GM21360 (cell line): ENCODE measurements at regions not wholly inside any gene's neighbourhood (a gene's known extent, or its start where the extent isn't known, plus 50 kb on each side); places are given as distances from the start of the nearest gene placed in this dataset.

Source experiments
- ATAC-seq: cut with Tn5 transposase; IDR thresholded peaks from one replicate; pipeline ENCODE4 v1.9.1; 2021; ENCODE audit warnings: mild to moderate bottlenecking, moderate library complexity; ENCODE audit not compliant: unreplicated experiment

DNA sequence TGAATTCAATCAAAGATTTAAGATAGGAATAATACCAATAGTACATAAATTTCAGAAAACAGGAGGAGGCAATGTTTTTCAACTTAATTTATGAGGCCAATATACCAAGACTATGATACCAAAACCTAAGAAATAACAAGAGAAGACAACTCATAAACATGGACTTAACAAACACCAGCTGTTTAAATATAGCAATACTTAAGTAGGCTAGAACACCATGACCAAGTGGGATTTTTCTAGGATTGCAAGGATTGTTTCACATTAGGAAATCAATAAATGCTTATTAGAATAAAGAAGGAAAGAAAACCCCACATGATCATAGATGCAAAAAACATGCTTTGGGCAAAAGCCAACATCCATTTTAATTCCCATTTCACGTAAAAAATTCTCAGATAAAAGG is 355.1 kb downstream of the EPM2A start:
- ATAC-seq, result no peak

DNA sequence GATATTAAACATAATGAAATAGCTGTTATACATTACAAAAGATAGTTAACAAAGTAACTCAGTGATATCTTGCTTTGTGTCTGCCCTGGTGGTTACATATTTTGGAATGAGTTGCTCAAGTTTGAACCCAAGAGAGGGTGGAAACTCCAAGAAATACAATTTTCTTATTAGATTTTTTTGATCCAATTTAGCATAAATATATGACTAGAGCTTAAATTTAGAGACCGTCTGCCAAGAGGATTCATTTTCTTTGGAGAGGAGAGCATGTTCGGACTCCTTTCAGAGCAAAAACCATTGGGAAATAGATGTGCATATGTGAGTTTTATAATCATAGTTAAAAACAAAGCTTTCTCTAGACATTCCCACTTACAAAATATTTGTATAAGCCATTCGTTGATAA is 353.4 kb downstream of the EPM2A start:
- no peak for ATAC-seq

DNA sequence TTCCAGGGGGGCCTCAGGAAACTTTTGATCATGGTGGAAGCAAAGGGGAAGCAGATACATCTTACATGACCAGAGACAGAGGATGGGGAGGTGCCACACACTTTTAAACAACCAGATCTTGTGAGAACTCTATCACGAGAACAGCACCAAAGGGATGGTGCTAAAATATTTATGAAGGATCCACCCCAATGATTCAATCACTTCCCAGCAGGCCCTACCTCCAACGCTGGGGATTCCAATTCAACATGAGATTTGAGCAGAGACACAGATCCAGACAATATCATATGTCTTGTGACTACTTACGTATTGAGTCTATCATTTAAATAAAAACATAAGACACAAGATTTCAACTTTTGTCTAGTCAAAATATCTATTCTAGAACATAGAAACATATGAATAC is 351.9 kb downstream of the EPM2A start:
- ATAC-seq, result no peak

DNA sequence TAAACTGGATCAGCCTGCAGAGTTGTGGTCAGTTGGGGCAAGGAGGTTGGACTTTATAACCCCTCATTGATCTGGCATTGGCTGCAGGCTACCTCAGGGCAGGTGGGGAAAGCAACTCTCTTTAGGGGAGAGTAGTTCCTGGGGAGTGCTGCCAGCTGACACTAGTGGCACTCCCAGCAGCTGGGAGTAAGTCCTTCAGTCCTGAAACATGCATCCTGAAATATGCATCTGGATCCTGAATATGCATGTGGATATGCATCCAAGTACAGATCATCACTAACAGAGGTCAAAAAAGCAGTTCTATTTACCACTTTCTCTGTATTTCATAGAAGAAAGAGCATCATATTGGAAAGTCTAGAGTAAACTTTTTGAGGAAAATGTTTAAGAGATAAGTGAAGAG is 350.8 kb downstream of the EPM2A start:
- no peak for ATAC-seq

DNA sequence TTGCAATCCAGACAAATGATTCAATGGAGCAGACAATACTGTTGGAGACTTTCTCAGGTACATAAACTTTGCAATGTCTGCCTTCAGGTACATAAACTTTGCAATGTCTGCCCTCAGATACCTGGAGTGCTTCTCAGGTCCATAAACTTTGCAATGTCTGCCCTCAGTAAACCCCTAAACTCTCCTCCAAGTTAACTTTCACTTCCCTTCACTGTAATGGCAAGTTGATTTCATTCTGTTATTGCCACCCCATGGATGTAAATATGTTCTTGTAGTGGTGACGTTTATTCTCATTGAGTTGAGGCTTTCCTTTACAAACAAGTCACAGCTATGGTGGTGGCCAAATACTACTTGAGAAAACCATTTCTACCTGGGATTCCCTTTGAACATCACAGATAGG is 338.8 kb downstream of the EPM2A start:
- ATAC-seq, result no peak

DNA sequence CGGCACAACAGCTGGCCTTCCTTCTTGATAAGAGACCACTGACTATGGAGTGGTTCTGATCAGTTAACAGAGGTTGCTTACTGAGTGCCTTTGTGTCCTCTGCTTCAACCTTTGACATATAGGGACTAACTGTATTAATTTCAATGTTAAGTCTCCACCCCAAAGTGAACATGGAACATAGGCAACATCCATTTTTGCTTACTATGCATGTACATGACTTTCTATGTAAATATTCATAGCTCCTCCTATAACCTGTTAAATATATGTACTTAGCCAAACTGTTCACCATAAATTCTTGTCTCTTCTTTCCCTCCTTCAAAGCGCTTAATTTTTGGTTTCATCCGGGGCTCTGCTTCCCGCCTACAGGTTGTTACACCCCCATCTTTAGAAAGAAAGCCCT is 334.8 kb downstream of the EPM2A start:
- ATAC-seq, result no peak

DNA sequence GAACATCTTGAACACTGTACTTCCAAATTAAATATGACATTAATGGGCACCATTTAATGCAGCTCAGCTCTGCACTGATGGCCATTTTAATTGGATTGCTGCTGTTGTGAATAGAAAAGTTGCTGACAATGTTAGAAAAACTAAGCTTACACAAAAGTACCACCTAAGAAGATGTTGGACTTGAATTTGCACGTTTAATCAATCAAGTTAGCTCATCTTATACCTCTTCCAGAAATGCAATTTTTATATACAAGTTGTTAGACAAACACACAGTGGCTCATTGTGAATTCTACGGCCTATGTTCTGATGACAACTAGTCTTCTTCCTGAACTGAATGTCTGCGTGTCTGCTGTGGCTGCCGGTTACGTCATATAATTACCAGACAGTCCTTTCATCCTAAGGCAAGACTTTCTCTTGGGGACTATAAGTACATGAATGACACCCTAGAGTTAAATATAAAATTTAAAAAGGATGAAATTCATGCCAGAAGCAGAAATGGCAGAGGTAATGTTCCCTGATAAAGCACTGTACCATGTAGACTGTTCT is 330.2 kb downstream of the EPM2A start:
- ATAC-seq, result no peak

DNA sequence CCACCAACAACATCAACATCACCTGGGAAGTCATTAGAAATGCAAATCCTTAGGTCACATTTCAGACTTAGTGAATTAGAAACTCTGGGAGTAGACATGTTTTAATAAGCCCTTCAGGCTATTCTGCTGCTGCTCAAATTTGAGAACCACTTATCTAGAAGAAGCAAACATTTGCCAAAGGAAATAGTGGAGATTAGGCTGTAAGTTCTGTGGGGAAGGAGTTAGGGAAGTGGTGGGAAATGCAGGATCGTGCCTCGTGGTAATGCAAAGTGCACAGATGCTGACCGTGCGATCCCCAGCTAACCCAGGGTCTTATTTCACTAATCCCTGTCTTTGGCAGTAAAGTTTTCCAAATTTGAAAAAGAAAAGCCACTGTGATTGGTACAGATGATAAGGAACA is 328.5 kb downstream of the EPM2A start:
- ATAC-seq, result no peak

DNA sequence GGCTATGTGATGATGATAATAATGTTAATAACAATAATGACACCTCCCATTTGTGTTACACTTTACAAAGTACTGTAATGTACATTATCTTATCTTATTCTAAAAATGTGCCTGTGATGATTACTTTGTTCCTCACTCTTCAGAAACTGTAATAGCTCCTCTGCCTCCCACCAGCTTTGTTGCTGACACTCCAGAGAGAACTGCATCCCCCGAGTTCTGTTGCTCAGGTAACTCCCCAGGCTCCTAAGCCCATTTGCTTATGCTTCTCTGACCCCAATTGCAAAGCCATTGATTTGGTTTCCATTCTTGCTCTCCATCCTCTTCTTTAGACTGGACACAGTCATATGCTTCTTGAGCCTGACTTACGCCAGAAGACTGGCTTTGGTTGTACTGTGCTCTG is 319.7 kb downstream of the EPM2A start:
- no peak for ATAC-seq

DNA sequence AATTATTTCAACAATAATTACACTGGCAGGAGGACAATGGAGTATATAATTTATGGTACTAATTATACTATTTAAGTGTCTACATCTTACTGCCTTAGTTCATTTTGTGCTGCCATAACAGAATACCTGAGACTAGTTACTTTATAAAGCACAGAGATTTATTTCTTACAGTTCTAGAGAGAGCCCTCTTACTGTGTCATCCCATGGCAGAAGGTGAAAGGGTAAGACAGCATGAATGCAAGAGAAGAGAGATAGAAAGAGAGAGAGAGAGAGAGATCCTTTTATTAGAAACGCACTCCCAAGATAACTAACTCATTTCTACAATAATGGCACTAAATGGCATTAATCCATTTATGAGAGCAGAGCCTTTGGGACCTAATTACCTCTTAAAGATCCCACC is 314.7 kb downstream of the EPM2A start:
- no peak for ATAC-seq

DNA sequence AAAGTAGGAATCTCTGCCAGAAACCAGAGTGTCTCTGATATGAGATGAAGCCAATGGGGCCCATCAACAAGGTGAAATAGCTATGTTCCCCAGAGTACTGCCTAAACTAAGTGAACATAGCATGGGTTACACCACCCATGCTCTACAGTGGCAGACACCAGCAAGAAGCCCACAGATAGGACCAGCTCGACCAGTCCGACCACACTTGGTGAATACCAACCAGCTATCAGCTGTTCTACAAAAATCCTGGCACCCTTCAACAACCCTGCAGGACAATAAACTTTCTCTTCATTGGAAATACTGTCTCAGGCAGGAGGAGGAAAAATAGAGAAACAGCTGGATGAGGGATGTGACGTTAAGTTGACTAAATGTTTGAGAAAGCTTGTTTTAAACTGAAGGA is 311.4 kb downstream of the EPM2A start:
- ATAC-seq, result no peak

DNA sequence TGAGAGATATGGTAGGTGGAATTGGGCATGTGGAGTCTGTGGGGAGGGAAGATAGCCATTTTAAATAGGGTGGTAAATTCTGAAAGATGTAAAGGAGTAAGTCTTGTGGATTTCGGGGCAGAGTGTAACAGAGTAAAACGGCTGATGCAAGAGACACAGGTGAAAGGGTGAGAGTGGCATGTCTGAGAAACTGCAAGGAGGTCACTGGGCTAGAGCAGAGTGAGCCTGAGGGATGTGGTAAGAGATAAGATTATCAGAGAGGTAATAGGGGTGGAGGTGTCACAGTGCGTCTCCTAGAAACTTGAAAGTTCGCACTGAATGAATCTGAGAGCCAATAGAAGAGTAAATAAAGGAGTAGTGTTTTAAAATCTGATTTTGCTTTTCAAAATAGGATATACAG is 308.1 kb downstream of the EPM2A start:
- no peak for ATAC-seq

DNA sequence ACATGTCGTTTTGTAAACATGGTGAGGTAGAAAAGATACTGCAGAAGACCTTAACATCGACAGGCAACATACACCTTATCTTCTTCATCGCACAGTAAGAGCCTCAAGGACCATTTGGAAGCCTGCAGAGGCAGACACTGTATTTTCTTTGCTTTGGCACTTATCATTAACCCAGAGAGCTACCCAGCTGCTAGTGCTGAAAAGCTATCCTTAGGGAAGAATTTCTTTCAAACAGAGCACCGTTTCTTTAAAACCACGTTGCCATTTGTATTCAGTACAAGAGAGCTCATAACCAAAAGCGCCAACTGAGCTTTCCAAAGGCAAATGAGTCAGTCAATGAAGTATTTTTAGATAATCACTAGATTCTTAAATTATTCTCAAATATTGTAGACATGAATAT is 306.6 kb downstream of the EPM2A start:
- ATAC-seq, result no peak

DNA sequence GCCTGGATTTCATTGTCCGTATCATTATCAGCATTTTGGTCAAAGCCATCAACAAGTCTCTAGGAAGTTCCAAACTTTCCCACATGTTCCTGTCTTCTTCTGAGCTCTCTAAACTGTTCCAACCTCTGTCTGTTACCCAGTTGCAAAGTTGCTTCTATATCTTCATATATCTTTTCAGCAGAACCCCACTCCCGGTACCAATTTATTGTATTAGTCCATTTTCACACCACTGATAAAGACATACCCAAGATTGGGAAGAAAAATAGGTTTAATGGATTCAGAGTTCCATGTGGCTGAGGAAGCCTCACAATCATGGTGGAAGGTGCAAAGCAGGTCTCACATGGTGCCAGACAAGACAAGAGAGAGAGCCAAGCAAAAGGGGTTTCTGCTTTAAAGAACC is 293.2 kb downstream of the EPM2A start:
- no peak for ATAC-seq

DNA sequence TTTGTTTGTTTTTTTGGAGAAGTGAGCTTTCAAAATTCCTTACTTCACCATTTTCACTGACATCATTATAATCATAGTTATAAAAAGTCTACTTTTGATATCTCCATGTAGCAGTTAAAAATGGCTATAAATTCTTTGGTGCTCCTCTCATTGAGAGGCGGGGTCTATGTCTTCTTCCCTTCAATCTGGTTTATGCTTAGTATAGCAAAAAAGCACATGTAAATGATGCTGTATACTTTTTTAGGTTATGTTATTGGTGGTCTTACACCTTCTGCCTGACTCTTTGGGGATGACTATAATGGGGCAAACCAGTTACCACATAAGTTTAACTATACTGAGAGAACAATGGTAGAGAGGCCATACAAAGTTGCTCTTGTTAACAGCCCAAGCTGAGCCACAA is 289.6 kb downstream of the EPM2A start:
- ATAC-seq, result no peak

DNA sequence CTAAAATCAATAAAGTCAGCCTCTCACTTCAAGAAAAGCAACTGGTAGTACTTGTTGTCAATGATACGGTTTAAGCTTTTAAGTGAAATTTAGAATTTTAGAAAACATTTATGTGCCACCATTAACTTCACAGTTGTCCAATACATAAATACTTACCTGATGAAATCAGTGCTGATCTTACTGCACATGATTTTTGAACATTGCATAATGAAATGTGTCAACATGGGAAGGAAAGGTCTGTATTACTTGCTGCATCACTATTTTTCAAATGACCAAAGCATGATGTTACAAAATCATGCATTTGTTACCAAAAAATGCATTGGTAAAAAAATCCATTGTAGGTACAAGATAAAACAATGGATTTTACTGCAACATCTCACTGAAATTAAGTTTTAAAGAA is 284.3 kb downstream of the EPM2A start:
- ATAC-seq, result no peak

DNA sequence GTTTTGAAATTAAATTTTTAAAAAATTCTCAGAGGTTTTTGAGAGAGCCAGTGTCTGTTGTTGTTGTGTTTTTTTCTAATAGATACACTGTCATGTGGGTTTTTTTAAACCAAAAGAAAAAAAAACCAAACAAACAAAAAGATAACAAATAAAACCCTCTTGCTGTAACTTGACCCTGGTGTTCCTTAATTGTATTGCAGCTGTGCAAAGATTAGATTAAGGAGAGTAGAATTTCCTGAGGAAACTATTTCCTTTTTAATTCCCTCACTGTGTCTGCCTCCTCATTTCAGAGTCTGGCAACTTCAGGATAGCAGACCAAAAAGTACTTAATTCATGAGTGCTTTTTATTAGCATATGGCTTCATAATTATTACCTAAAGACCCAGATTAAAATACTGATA is 281.9 kb downstream of the EPM2A start:
- no peak for ATAC-seq

DNA sequence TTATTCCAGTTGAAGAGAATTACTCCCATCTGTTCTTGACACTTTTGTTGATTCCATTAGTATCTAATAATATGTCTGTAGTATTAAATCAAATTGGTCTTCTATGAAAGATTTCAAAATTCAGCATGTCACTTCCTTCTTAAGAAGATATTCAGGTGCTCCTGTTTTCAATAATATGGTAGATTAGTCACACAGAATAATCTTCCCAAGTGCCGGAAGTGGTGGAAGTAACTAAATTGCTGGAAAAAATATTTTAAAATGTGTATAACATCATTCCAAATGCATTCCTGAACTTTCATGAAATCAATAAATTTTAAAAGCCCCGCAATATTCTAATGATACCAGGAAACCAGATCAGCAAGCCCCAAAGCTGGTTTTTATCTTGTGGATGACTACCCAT is 281.3 kb downstream of the EPM2A start:
- no peak for ATAC-seq

DNA sequence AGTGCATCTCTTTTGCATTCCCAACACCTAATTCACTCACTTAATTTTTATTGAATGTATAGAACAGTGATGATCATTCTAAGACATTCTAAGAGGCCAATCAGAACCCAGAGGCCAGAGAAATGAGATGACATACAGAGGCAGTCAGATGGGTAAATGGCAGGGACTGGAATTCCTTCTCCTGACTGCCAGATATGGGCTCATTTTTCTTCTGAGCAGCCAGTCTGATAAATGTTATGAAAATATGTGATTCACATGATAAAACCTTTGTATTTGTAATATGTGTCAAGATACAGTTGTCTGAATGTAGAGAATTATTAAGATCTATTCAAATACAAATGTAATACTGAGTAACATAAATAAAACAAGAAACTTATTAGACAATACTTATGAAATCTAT is 277.8 kb downstream of the EPM2A start:
- no peak for ATAC-seq

DNA sequence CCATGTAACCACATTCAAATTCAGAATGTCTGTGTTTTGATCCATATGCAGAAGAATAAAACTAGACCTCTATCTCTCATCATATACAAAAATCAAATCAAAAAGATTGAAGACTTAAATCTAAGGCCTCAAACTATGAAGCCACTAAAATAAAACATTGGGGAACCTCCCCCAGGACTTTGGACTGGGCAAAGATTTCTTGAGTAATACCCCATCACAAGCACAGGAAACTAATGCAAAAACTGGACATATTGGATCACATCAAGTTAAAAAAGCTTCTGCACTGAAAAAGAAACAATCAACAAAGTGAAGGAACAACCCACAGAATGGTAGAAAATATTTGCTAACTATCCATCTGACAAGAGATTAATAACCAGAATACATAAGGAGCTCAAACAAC is 266.8 kb downstream of the EPM2A start:
- ATAC-seq, result no peak

DNA sequence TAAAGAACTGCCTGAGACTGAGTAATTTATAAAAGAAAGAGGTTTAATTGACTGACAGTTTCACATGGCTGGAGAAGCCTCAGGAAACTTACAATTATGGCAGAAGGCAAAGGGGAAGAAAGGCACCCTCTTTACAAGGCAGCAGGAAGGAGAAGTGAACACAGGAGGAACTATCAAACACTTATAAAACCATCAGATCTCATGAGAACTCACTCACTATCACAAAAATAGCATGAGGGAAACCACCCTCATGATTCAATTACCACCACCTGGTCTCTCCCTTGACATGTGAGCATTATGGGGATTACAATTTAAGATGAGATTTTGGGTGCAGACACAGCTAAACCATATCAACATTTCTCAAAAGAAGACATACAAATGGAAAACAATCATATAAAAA is 266.3 kb downstream of the EPM2A start:
- no peak for ATAC-seq

DNA sequence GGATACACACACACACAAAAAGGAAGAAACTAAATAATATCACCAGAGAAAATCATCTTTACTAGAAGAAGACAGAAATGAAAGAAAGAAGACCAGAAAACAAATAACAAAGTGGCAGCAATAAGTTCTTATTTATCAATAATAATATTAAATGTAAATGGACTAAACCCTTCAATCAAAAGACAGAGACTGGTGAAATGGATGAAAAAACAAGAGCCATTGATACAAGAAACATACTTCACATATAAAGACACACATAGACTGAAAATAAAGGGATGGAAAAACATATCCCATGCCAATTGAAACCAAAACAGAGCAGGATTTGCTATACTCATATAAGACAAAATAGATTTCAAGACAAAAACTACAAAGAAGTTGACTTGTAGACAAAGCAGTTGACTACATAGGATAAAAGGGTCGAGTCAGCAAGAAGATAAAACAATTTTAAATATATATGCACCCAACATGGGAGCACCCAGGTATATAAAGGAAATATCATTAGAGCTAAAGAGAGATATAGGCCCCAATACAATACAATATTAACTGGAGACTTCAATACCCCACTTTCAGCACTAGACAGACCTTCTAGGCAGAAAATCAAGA is 259.4 kb downstream of the EPM2A start:
- no peak for ATAC-seq

DNA sequence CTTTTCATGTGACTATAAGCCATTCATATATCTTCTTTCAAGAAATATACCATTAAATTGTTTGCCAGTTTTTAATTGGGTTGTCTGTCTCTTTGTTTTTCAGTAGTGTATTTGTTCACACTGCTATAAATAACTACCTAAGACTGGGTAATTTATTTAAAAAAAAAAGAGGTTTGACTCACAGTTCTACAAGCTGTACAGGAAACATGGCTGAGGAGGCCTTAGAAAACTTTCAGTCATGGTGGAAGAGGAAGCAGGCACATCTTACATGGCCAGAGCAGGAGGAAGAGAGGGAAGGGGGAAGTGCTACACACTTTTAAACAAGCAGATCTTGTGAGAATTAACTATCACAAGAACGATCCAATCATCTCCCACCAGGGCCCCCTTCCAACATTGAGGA is 255.3 kb downstream of the EPM2A start:
- ATAC-seq, result no peak
